Tibial artery (tissue), 4 donors: ENCODE measurements at regions not wholly inside any gene's neighbourhood (a gene's known extent, or its start where the extent isn't known, plus 50 kb on each side); places are given as distances from the start of the nearest gene placed in this dataset.
"Not testable (repeated sequence)": the region's sequence is repeated elsewhere in the genome, so short reads cannot be mapped to it uniquely, and the experiment has no call there.

ENCODE experiments used
- DNase-seq, 2 donors: peaks; one replicate each; pipeline ENCODE4 v3.0.0-alpha.2; 2019
- H3K27ac ChIP-seq, 2 donors: fragments of 200-600 bp; sonication (generic) in 1 of 2; 1 replicate in 1 of 2; 2 replicates in 1 of 2; pipeline ENCODE4 v1.5.1; 2018 to 2019; ENCODE audit warnings: mild to moderate bottlenecking in 1 of 2
- H3K27me3 ChIP-seq, 2 donors: fragments of 200-600 bp; sonication (generic) in 1 of 2; one replicate each; pipeline versions ENCODE4 v1.5.1 to v1.6.0; 2016 to 2019
- H3K36me3 ChIP-seq, 3 donors: fragments of 200-600 bp; sonication (generic) in 2 of 3; one replicate each; pipeline ENCODE4 v1.5.1; 2016 to 2019; ENCODE audit warnings: mild to moderate bottlenecking in 2 of 3
- H3K4me1 ChIP-seq, 4 donors: fragments of 200-600 bp; sonication (generic) in 2 of 4; 1 replicate in 3 of 4; 2 replicates in 1 of 4; pipeline ENCODE4 v1.5.1; 2016 to 2019
- H3K4me3 ChIP-seq, 2 donors: fragments of 200-600 bp; sonication (generic) in 1 of 2; 1 replicate in 1 of 2; 2 replicates in 1 of 2; pipeline ENCODE4 v1.5.1; 2018 to 2019; ENCODE audit warnings: mild to moderate bottlenecking in 2 of 2
- H3K9me3 ChIP-seq, 3 donors: fragments of 200-600 bp; sonication (generic) in 1 of 3; one replicate each; pipeline ENCODE4 v1.5.1; 2016 to 2019
- intact Hi-C: fragments of 100-400 bp; cut with DNase I; formaldehyde crosslinking; loops from one replicate; pipeline ENCODE4 v1.15.0; 2023; ENCODE audit warnings: low total_unique reads
- TF ChIP-seq, protein P1 (sequence below), 2 experiments: fragments of 200-600 bp in 1 of 2; fragments of 450-650 bp in 1 of 2; IDR thresholded peaks; one replicate each; pipeline ENCODE4 v1.5.1; 2017 to 2019; ENCODE audit warnings: antibody characterized with exemption in 2 of 2, mild to moderate bottlenecking in 1 of 2, moderate library complexity in 1 of 2

DNA sequence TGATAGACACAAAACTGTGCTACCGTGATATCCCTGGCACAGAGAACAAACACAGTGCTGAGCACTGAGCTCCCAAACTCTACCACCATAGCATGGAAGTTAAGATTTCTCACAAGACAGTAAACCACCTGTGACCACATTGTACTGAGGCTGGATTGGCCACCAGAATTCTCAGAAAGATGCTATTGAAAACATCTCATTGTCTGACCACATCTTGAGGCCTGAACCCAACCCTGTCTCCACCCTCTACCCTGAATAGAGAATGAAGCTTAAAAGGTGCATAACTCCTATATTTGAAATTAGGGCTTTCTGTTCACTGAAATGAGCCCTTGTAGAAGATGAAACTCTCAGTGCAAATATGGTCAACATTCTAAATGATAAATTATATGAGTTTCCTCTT, 281.3 kb upstream of the NPAP1 start:
- H3K36me3 ChIP-seq, result no peaks in the 10 kb centered on the region

DNA sequence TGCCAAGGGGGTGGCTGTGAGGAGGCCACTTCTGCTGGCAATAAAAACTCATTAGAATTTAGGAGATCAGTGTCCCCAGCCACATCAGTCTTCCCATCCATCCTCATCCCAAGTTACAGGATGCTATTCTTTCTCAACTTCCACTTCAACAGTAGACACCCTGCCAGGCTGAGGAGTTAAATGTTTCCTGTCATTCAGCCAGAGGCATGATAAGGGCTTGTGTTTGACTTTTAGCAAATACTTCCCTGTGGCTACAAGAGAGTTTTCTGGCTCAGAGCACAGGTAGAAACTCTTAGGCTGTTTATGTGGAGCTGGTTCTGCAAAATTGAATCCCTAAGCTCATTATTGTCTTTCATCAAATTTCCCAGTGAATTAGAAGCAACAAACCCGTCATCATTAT, 262.9 kb upstream of the NPAP1 start:
- H3K27me3 ChIP-seq, H3K36me3 ChIP-seq, intact Hi-C loops, H3K27ac ChIP-seq, H3K4me3 ChIP-seq, H3K9me3 ChIP-seq, DNase-seq, H3K4me1 ChIP-seq: not testable (repeated sequence)

More for the DNA sequence above, 281.3 kb upstream of the NPAP1 start:
- no peaks in the 10 kb centered on the region for H3K27me3 ChIP-seq
- intact Hi-C loops, result no loop called here
- TF ChIP-seq, protein P1, sequence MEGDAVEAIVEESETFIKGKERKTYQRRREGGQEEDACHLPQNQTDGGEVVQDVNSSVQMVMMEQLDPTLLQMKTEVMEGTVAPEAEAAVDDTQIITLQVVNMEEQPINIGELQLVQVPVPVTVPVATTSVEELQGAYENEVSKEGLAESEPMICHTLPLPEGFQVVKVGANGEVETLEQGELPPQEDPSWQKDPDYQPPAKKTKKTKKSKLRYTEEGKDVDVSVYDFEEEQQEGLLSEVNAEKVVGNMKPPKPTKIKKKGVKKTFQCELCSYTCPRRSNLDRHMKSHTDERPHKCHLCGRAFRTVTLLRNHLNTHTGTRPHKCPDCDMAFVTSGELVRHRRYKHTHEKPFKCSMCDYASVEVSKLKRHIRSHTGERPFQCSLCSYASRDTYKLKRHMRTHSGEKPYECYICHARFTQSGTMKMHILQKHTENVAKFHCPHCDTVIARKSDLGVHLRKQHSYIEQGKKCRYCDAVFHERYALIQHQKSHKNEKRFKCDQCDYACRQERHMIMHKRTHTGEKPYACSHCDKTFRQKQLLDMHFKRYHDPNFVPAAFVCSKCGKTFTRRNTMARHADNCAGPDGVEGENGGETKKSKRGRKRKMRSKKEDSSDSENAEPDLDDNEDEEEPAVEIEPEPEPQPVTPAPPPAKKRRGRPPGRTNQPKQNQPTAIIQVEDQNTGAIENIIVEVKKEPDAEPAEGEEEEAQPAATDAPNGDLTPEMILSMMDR (IDR thresholded peaks at IDR 0.05), result no peak
- H3K9me3 ChIP-seq, result no peaks in the 10 kb centered on the region
- no peaks in the 10 kb centered on the region for H3K4me1 ChIP-seq
- DNase-seq, result no peak
- H3K27ac ChIP-seq, result no peak overlapping the region
- H3K4me3 ChIP-seq, result no peak overlapping the region

DNA sequence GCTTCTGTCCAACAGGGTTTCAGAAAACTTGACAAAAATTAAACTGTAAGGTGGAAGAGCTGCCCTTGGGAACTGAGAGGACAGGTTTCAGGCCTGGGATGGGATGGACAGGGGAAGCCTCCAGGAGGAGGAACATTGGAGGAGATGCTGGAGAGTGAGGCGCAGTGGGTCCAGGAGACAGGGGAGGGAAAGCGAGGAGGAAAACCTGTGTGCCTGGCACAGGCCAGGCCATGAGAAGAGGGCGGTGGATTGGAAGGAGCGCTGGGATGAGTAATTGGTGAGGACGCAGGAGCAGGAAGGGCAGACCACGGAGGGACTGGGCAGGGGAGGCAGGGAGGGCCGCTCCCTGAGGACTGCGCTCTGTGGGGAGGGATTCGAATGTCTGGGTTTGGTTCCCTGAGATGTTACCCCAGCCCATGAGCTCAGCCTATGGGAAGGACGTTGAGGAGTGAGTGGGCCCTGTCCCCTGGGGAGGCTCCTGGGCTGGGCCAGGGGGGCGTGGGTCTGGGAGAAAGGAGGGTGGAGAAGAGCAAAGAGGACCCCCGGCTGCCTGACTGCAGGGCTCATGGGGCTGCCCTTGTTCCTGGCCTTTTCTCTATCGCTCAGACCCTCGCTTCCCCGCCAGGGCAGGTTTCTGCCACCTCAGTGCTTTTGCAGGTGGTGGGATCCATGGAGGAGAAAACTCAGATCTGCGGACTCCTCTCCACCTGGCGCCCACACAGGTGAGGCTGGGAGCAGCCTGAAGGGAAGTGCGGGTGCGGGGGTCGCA, 249.1 kb upstream of the NPAP1 start:
- H3K4me3 ChIP-seq, H3K4me1 ChIP-seq, H3K27me3 ChIP-seq, H3K9me3 ChIP-seq, H3K36me3 ChIP-seq, DNase-seq, intact Hi-C loops, H3K27ac ChIP-seq: not testable (repeated sequence)

DNA sequence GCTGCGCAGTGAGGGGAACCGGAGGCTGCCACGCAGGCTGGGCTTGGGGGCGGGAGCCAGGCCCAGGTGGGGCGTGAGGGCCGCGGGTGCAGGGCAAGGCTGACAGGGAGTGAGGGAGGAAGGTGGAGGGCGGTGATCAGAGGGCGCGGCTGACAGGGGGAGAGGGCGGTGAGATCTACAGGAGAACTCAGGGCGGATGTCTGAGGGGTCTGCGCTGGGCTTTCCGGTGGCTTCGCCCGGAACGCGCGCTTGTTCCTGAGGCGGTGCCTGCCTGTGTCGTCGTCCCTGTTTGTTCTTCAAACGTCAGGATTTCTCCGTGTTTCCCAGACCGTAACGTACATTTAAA, 248.5 kb upstream of the NPAP1 start:
- H3K4me3 ChIP-seq, DNase-seq, intact Hi-C loops: not testable (repeated sequence)

DNA sequence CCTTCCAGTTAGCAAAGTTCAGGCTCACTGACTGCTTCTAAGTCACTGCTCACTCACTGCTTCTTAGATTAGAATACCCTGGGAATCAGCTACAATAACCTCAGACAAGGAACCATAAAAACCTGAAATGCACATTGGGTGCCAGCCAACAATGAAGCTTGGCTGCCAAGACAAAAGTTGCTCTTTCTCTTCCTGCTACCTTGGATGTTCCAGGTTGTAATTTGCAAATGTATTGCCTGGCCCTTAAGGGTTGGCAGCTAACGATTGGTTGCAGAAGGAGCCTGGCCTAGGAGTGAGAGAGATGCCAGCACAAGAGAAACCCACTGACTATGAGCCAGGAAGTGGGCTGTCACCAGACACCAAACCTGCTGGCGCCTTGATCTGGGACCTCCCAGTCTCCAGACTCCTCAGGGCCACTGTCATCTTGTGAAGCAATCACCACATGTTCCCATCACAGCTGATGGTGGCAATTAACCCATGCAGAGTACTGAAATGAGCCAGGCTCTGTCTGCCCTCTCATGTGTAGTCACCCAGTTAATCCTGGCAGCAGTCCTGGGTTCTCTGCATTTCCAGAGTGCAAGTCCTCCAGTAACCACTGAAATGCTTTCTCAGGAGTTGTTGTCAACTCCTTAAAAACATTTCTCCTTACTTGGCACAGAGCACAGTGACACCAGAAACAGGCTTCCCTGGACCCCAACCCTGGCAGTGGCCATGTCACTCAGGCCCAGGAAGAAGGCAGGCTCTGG, 240.3 kb upstream of the NPAP1 start:
- H3K36me3 ChIP-seq, H3K9me3 ChIP-seq, intact Hi-C loops, H3K27me3 ChIP-seq, H3K27ac ChIP-seq, H3K4me1 ChIP-seq, H3K4me3 ChIP-seq, DNase-seq: not testable (repeated sequence)

More for the DNA sequence above, 248.5 kb upstream of the NPAP1 start:
- not testable (repeated sequence) for H3K9me3 ChIP-seq, H3K27me3 ChIP-seq, H3K4me1 ChIP-seq, H3K27ac ChIP-seq, H3K36me3 ChIP-seq

DNA sequence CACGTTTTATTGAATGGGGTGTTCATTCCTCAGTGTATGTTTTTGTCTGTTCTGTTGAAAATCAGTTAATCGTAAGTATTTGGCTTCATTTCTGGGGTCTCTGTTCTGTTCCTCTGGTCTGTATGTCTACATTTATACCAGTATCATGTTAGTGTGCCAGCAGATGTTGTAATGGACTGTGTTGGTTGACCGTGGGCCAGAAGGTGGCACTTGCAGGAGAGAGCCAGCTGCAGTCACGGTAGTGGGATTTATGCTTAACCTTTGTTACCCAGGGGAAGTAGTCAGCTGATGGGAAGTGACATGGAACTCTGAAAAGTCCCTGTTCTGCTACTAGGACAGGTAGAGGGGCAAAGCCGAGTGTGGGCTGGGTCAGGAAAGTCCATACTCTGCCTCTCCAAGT, 238.3 kb upstream of the NPAP1 start:
- H3K27ac ChIP-seq, intact Hi-C loops, H3K9me3 ChIP-seq, DNase-seq, H3K4me1 ChIP-seq, H3K27me3 ChIP-seq, H3K36me3 ChIP-seq, H3K4me3 ChIP-seq: not testable (repeated sequence)

DNA sequence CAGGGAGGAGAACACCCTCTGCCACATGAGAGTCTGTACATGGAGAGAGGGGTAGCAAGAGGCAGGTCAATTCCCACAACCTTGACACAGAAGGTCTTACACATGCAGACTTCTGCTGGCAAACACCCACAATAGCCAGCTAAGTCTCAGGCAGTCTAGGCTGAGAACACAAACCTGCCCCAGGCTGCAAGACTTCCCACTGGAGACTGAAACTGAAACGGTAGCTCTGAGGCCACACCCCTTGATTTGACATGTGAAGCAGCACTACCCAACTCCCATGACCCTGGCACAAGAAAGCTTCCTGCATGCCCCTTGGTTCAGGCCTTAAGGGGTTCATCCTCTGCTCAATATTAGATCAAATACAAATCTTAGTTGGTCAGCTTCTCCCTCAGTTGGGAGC, 237.8 kb upstream of the NPAP1 start:
- DNase-seq, H3K27me3 ChIP-seq, H3K27ac ChIP-seq, H3K9me3 ChIP-seq, H3K4me1 ChIP-seq, intact Hi-C loops, H3K4me3 ChIP-seq, H3K36me3 ChIP-seq: not testable (repeated sequence)

DNA sequence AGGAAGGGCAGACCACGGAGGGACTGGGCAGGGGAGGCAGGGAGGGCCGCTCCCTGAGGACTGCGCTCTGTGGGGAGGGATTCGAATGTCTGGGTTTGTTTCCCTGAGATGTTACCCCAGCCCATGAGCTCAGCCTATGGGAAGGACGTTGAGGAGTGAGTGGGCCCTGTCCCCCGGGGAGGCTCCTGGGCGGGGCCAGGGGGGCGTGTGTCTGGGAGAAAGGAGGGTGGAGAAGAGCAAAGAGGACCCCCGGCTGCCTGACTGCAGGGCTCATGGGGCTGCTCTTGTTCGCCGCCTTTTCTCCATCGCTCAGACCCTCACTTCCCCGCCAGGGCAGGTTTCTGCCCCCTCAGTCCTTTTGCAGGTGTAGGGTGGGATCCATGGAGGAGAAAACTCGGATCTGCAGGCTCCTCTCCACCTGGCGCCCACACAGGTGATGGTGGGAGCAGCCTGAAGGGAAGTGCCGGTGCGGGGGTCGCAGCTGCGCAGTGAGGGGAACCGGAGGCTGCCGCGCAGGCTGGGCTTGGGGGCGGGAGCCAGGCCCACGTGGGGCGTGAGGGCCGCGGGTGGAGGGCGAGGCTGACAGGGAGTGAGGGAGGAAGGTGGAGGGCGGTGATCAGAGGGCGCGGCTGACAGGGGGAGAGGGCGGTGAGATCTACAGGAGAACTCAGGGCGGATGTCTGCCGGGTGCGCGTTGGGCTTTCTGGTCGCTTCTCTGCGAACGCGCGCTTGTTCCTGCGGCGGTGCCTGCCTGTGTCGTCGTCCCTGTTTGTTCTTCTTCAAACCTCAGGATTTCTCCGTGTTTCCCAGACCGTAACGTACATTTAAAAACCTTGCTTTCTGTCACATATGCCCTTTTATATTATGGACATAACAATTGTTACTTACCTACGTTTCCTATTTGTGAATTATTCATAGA, 198.2 kb upstream of the NPAP1 start:
- DNase-seq, result not testable (repeated sequence)

DNA sequence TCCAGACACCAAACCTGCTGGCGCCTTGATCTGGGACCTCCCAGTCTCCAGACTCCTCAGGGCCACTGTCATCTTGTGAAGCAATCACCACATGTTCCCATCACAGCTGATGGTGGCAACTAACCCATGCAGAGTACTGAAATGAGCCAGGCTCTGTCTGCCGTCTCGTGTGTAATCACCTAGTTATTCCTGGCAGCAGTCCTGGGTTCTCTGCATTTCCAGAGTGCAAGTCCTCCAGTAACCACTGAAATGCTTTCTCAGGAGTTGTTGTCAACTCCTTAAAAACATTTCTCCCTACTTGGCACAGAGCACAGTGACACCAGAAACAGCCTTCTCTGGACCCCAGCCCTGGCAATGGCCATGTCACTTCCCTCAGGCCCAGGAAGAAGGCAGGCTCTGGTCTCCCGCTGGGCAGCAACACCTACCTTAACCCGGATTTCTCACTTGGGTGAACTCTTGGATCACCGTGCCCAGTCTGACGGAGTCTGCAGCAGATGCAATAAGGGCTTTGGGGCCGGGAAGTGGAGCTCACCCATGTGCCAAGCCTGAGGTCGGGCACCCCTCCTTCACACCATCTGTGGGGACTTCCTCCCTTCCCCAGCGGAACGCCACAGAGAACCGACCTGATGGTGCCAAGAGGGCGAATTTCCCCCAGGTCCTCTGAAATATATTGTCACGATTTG, 189.5 kb upstream of the NPAP1 start:
- DNase-seq, intact Hi-C loops, H3K9me3 ChIP-seq, H3K36me3 ChIP-seq, H3K27me3 ChIP-seq, H3K4me3 ChIP-seq, H3K27ac ChIP-seq, H3K4me1 ChIP-seq: not testable (repeated sequence)

More for the DNA sequence above, 198.2 kb upstream of the NPAP1 start:
- intact Hi-C loops, H3K27ac ChIP-seq, H3K9me3 ChIP-seq, H3K4me1 ChIP-seq, H3K27me3 ChIP-seq, H3K4me3 ChIP-seq, H3K36me3 ChIP-seq: not testable (repeated sequence)

DNA sequence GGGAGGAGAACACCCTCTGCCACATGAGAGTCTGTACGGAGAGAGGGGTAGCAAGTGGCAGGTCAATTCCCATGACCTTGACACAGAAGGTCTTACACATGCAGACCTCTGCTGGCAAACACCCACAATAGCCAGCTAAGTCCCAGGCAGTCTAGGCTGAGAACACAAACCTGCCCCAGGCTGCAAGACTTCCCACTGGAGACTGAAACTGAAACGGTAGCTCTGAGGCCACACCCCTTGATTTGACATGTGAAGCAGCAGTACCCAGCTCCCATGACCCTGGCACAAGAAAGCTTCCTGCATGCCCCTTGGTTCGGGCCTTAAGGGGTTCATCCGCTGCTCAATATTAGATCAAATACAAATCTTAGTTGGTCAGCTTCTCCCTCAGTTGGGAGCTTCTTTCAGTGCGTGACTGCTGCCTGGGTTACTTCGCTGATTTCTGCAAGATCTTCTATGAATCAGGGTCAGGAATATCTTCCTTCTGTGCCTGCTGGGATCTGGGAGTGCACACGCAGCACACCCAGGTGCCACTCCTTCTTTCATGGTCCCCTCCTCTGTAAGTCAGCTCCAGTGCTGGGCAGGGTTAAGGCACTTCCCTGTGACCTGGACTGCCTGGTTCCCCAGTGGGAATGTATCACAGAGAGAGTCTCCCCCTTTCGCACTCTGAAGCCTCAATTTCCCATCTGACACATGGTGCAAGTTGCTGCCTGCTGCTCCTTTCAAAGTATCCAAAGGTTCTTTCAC, 187.2 kb upstream of the NPAP1 start:
- DNase-seq, H3K27ac ChIP-seq, H3K36me3 ChIP-seq, intact Hi-C loops, H3K4me1 ChIP-seq, H3K9me3 ChIP-seq, H3K4me3 ChIP-seq, H3K27me3 ChIP-seq: not testable (repeated sequence)

DNA sequence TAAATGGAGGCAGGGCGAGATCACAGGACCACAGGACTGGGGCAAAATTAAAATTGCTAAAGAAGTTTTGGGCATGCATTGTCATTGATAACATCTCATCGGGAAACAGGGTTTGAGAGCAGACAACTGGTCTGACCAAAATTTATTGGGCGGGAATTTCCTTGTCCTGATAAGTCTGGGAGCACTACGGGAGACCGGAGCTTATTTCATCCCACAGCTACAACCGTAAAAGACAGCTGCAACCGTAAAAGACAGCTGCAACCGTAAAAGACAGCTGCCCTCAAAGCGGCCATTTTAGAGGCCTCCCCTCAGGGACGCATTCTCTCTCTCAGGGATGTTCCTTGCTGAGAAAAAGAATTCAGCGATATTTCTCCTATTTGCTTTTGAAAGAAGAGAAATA, 170.4 kb upstream of the NPAP1 start:
- H3K27ac ChIP-seq, H3K4me1 ChIP-seq, H3K4me3 ChIP-seq, H3K9me3 ChIP-seq, H3K36me3 ChIP-seq, DNase-seq, H3K27me3 ChIP-seq, intact Hi-C loops: not testable (repeated sequence)

DNA sequence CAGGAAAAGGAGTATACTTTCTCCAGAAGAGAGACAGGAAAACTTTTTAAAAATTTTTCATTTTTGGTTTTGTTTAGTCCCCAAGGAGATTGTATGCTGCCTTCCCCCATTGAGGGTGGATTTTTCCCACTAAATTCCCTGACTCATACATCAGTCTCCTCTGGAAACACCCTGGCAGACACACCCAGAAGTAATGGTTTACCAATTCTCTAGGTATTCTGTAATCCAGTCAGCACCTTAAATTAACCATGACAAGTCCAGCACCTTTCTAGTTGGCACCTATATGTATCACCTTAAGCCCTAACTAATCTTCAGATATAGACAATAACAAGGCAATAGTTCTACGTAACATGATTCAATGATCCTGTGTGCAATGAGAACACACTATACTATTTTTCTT, 165.9 kb upstream of the NPAP1 start:
- H3K9me3 ChIP-seq, H3K27me3 ChIP-seq, H3K36me3 ChIP-seq, H3K4me3 ChIP-seq, intact Hi-C loops, H3K27ac ChIP-seq, DNase-seq, H3K4me1 ChIP-seq: not testable (repeated sequence)
